Retinal pigment epithelial cell (primary cell): ENCODE measurements at regions not wholly inside any gene's neighbourhood (a gene's known extent, or its start where the extent isn't known, plus 50 kb on each side); places are given as distances from the start of the nearest gene placed in this dataset.

ENCODE experiments used
- DNase-seq: peaks from one replicate; pipeline ENCODE4 v3.0.0-alpha.2; 2010; ENCODE audit warnings: low read depth
- H3K4me3 ChIP-seq: 2 replicates; pipeline ENCODE4 v1.5.1; 2011; ENCODE audit warnings: mild to moderate bottlenecking, low read length, control low read depth, moderate library complexity
- CTCF ChIP-seq: conservative IDR thresholded peaks from 2 replicates; pipeline ENCODE4 v1.5.1; 2011; ENCODE audit warnings: low read depth, low read length, control low read depth, inconsistent platforms

DNA sequence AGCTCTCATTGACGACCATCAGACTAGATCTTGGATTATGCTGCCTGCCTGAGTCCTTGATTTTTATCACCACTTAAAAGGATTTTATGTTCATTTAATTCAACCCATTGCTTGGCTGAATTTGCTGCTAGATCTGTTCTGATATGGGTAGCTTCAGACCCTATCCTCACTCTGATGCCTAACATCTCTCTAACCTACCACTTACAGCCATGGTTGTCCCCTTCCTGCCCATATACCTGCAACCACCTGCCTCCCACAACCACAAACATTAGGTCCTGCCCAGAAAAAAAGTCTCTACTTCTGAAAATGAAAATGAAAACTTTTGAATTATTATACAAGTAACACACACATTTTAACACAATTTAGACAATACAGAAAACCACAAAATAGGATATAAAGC lies 310.8 kb downstream of the HNRNPD start:
- DNase-seq, result no peak
- H3K4me3 ChIP-seq, result no peak overlapping the region
- no peak for TF ChIP-seq CTCF

GRCh38 chr4:82057990-82058544 lies 315.7 kb downstream of the HNRNPD start:
- no peak for TF ChIP-seq CTCF
- H3K4me3 ChIP-seq, result no peak overlapping the region
- DNase-seq, result no peak

DNA sequence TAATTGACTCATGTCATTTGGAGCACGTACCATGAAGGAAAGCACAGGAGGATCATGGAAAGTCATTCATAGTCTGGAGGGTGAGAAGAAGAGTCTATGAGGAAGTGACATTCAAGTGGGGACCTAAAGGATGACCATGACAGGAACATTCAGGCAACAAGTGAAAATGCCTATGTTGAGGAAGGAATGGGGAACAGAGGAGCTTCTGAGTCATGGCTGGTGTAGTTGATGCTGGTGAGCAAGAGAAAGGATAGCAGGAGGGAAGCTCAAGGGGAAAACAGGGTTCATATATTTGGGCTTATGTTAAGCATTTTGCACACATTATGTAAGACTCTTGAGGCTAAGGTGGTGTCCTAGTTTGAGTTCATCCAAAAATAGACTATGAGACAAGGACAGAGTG lies 318.6 kb downstream of the HNRNPD start:
- no peak for DNase-seq
- H3K4me3 ChIP-seq, result no peak overlapping the region
- TF ChIP-seq CTCF, result no peak

DNA sequence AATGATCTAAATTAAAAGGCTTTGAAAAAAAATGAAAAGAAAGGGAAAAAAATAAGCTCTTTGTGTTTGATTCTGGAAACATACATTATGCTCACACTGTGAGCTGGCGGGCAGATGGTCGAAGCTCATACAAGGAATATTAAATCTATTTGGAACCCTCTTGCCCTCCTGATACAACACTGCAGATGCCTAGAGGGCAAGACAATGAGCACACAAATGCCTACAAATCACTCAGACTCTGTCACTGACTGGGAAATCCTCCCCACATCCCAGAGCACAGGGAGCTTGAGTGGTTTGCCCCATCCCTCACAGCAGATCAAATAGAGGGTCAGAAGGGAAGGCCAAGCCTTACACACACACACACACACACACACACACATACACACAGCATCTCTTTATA lies 320.4 kb downstream of the HNRNPD start:
- no peak for DNase-seq
- no peak for TF ChIP-seq CTCF
- no peak overlapping the region for H3K4me3 ChIP-seq

GRCh38 chr4:82050796-82051195 lies 323.0 kb downstream of the HNRNPD start:
- no peak for TF ChIP-seq CTCF
- DNase-seq, result peak; percentile 48
- no peak overlapping the region for H3K4me3 ChIP-seq

- DNase-seq, result no peak
These were observed 324.5 kb downstream of the HNRNPD start for GRCh38 chr4:82049294-82049693.

More at GRCh38 chr4:82049294-82049693, 324.5 kb downstream of the HNRNPD start:
- H3K4me3 ChIP-seq, result no peak overlapping the region
- TF ChIP-seq CTCF, result no peak
